CD4-positive, alpha-beta T cell treated with Interferon alpha-2 for 1 hour (primary cell): ENCODE measurements at regions not wholly inside any gene's neighbourhood (a gene's known extent, or its start where the extent isn't known, plus 50 kb on each side); places are given as distances from the start of the nearest gene placed in this dataset.
"Not testable (repeated sequence)": the region's sequence is repeated elsewhere in the genome, so short reads cannot be mapped to it uniquely, and the experiment has no call there.

Source experiments
- DNase-seq, 2 donors: peaks; one replicate each; pipeline ENCODE4 v3.0.0-alpha.2; 2020 to 2022

DNA sequence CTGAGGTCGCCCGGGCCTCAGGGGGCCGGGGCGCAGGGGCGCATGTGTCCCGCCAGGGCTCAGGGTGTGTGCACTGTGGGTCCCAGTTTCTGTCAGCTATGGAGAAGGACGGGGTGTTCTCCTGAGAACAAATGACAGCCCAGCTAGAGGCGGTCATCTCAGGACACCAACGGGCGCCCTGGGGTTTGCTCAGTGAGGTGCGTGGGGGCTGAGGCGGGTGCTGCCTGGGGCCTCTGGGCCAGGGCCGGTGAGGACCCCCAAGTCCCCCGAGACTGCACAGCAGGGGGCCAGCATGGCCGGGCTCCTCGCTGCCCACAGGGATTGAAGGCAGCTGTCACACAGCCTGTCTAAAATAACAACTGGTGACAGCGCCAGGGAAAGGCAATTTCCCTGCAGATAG is 808.8 kb upstream of the SOX11 start:
- no peak for DNase-seq

DNA sequence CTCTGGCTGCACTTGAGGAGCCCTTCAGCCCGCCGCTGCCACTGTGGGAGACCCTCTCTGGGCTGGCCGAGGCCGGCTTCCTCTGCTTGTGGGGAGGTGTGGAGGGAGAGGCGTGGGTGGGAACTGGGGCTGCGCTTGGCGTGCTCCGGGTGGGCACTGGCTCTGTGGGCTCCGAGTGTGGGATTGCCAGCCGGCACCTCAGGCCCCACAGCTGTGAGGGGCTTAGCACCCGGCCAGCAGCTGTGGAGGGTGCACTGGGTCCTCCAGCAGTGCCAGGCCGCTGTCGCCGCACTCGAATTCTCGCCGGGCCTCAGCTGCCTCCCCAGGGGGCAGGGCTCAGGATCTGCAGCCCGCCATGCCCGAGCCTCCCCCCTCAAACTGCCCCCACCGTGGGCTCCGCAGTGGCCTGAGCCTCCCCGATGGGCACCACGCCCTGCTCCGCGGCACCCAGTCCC is 808.0 kb upstream of the SOX11 start:
- DNase-seq = no peak

DNA sequence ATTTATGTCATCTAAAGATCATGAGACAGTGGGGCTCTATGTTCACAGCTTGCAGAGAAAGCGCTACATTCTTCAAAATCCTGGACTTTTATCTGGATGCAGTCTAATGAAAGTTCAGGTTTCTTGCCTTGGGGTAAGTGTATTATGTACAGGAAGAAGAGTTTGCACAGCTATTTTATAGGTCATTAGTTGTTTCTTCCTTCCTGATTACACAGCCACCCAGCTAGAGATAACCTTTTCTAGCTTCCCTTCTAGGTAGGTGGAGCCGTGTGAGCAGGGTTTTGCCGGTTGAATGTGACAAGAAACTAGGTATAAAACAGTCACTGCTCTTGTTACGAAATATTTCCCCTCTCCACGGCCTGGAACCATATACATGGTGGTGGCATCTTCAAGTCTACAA is 800.8 kb upstream of the SOX11 start:
- DNase-seq = no peak

DNA sequence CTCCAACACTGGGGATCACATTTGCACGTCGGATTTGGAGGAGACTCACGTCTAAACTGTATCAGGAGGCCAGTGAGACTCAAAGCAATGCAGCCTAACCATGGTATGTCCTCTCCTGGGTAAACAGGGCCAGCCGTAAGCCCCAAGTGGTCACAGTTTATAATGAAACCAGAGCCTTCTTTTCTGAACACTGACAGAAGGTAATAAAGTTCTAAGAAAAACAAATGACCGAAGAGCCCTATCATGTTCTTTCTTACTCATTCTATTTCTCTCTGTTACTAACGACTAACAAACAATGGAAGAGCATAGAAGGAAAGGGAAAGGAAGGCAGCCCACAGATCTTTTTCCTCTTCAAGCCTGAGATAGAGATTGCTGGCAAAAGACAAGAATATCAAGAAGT is 796.8 kb upstream of the SOX11 start:
- no peak for DNase-seq

DNA sequence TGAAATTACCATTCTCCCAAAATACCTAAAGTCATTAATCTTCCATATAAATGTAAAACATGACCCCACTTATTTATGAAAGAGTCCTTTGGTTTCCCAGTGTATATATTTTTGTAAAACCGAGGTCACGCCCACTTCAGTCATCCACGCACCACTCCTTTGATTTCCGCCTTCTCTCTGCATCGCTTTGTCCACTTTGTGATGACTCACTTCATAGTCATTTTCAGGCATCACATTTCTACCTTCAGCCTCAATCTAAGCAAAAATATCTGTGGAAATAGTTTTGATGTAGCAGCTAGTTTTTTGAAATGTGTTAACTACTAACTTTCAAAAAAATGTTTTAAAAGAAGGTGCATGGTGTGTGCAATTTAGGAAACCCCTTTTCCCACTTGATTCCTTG is 793.5 kb upstream of the SOX11 start:
- no peak for DNase-seq

DNA sequence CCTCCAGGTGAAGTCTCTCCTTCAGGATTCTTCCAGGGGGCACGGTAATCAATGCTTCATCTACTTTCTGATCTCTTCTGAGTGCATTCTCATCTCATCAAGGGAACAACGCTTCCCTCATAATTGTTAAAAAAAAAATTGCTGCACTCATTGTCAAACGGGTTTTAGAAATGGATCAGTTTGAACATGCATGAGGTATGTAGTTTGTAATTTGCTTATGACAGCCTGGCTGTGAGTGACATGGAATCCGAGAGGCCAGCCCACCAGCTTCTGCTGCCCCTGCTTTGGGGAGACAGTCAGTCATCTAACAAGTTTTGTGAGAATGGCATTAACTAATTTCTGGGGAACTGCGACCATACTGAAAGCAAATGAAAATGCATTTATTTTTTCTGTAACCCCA is 791.9 kb upstream of the SOX11 start:
- DNase-seq = no peak

DNA sequence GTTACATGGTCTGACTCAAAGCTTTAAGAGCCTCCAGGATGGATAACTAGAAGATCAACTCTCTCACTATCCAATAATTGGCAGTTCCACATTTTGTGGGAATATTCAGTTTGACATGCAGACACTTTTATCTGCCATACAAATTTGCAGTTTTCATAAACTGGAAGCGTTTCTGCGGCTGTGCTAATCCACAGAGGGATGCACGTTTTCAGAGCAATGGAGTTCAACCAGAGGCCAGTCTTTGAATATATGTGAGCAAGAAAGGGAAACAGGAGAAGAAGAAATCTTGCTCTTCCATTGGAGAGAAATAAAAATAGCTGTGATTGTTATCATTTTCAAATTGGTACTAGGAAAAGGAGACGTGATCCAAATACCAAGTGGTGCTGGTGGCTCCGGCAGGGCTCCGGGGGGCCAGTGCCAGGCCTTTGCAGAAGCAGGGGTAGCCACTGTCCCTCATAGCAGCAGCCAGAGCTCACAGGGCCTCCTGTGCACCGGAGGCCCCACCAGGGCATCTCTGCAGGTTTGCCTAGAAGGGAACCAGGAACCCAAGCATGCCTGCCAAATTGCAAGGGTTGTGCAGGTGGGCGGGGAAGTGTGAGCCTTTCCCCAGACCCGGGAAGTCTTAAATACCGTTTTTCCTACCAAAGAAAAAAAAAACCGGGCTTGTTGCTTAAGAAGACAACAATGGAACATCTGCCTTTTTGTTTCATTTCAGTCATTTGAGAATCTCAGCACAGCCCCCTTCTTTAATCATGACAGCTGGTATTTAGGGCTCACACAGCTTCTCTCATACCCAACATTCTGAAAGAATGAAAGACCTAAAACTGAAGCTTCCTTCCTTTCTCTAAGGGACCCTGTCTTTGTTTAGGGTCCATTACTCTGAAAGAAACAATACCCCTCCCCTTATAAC is 791.1 kb upstream of the SOX11 start:
- DNase-seq = no peak

DNA sequence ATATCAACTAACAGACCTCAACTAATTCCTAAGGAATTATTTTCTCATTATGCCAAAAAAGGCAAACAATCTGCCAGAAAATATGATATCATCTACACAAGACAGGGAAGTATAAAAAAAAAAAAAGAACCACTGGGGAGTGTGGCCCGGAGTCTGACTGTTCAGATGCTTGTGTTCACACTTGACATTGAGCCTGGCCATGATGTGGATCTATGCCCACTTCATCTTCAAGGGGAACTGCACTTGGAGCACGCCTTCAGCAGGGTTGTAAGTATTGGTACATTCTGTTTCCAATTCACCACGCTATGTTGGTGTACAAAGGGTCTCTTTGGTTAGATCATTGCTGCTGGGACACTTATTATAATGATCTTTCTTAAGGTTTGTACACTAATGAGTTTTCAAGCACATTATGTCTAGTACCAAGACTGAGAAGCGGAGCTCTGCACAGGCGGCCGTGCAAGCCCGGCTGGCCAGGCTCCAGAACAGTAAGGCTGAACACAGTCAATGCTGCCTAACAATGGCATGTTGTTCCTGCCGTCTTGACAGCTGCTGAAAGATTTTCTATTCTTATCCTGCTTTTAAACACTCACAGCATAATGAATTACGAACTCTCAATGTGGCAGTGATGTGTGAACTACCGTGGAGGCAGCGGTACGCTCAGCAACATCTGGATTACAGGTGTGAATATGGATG is 788.4 kb upstream of the SOX11 start:
- no peak for DNase-seq

DNA sequence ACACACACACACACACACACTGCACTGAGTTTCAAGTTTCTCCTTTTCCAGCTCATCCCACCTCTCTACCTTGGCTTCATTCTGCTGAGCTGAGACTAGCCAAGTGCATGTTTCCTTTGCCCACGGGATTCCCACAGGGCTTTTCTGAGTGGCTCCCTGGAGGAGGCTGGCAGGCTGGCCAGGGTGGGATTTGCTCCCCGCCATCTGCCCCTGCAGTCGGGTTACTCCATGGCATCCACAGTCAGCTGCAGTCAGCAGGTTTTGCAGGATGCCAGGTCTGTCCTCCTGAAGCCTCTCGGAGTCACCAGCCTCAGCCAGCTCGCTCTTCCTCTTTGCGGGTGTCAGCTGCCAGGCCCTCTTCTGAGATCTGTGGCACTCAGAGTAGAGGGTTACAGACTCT is 783.7 kb upstream of the SOX11 start:
- no peak for DNase-seq

DNA sequence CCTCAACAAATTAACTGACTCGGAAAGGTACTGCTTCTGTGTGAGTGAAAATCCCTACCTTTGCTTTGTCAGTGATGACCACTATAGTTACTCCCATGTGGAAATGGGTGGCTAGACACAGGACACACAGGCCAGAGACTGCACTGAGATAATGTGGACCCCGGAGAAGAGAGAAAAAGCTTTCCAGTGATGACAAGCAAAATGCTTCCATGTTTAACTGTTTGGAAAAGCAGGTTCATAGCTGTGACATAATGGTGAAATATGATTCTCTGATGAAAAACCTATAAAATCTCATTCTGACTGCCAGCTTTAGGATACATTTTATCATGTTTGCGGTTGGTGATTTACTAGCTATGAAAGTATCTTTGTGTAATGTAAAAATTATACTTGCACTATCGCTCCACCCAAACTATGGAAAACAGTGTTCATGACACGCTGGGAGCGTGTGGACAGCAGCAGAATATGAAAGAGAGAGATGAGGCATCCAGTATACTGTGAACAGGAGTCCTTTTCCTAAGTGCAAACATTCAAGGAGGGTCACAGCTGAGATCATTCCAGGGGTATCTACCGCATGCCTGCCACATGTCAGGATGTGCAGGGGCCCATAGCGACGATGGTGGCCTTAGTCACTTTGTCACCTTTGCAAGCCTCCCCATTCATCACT is 782.7 kb upstream of the SOX11 start:
- DNase-seq = no peak

DNA sequence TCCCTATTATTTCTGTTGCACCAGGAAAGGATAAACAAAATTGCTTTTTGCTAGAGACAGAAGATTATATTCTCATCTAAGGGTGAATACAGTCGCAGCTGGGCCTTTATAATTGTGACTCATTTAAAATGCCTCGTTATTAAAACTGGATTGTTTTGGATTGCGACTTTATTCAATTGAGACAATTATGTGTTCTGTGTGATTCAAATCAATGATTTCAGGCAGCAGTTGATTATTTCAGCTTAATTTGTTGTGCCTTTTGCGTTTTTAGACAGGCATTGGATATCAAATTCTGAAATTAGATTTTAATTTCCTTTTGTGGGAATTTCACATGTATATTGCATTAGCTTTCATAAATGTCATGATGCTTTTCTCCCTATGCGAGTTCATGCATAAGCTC is 778.1 kb upstream of the SOX11 start:
- DNase-seq = no peak

DNA sequence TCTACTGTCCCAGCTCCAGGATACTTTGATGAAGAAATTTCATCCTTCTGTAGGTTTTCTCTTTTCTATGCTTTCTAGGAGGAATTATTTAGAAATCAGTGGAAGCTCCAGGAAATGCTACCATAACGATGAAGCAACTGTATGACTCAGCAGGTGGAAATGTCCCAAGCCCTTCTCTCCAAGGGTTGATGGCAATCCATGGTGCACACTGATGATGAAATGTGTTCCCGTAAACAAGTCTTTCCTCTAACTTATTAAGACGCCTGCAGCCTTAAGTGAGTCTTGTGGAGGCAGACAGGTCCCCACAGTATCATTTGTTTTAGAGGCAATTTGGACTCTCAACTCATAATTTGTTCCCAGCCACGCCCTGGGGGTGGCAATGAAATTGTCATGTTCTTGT is 777.6 kb upstream of the SOX11 start:
- no peak for DNase-seq

DNA sequence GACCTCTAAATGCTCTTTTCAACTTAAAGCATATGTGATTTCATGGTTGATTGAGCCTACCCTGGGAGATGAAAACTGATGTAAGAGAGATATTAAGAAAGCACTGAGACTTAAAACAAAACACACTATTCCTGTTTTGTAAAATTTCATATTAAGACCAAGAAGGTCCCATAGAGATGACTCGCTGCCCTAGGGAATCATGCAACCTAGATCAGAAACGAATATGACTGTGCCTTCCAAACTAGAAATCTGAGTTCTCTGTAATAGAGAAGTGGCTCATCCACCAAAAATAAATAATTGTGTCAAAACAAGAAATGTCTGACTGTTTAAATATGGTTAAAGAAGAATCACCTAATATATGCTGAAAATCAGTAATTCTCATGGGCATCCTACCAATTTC is 776.8 kb upstream of the SOX11 start:
- no peak for DNase-seq

DNA sequence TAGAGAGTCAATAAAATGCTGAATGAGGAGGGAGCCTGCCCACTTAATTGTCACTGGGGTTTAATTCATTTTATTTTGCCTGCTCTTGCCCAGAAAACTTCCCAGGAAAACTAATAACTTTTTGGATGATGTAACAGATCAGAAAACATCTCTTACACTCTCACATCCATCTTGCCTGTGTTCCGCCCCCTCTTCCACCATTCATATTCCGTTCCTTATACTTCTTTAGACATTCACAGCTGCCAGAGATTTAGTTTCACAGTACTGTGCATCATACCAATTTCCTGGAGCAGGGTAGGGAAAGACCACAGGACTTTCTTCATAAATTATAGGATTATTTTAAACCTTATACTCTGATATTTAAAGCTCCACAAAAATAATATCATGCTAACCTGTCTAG is 776.1 kb upstream of the SOX11 start:
- no peak for DNase-seq

DNA sequence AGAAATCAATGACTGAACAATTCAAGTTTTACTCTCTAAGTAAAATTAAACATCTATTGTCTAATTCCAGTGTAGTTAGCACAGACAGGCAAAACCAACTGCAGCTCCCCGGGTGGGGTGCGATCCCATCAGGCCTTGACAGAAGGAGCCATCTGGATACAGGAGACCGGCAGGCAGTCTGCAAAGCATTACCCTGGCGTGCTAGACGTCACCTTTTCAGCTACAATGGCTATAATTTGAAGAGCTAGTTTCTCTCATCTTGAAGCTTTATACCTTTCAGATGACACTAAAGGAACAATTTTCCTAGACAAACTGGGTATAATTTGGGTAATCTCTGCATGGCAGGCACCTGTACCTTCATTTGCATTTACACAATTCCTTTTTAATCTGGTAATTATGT is 761.5 kb upstream of the SOX11 start:
- DNase-seq = no peak

DNA sequence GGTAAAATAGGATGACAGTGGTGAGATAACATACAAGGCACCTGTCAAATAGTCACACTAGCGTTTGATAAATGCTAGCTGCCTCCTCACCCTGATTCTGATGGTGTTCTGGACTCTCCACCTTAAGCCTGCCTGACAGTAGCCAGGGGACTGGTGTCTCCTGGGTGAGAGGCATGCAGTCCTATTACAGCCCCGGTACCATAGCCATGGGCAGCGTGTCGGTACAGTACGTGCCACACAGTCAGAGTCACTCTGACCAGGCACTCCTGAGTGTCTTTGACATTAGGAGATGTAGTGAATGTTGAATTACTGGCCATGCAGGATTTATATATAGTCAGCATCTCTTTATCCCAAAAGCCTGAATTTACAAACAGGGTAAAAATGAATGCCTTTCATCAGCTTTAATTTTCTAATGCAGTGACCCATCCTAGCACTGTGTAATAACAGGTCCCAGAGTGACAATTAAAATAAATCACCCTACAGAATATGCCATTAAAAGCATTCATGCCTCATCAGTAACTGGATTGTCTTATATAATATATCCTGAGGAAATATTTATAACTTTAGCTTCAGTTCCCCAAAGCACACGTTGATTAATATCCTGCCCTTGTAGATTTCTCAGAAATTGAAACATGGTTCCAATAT is 760.3 kb upstream of the SOX11 start:
- no peak for DNase-seq

DNA sequence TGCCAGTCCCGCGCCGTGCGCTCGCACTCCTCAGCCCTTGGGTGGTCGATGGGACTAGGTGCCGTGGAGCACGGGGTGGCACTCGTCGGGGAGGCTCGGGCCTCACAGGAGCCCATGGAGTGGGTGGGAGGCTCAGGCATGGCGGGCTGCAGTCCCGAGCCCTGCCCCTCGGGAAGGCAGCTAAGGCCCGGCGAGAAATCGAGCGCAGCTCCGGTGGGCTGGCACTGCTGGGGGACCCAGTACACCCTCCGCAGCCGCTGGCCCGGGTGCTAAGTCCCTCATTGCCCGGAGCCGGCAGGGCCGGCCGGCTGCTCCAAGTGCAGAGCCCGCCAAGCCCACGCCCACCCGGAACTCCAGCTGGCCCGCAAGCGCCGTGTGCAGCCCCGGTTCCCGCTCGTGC is 756.9 kb upstream of the SOX11 start:
- not testable (repeated sequence) for DNase-seq

DNA sequence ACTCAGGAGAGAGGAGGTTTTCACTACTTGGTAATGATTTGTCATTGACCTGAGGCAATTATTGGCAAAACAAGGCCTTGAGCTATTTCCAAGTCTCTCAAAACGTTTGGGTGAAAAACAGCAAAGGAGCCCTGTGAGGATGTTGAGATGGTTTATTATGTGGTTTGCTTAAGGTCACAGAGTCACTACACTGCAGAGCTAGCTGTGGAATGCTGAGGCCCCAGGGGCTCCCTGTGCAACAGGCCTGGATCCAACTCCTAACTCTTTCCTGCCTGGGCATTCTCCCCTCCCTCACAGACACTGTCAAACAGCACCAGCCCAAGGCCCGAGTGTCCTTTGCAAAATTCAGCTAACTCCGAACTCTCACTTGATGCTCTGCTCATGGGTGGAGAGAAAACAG is 754.6 kb upstream of the SOX11 start:
- no peak for DNase-seq

DNA sequence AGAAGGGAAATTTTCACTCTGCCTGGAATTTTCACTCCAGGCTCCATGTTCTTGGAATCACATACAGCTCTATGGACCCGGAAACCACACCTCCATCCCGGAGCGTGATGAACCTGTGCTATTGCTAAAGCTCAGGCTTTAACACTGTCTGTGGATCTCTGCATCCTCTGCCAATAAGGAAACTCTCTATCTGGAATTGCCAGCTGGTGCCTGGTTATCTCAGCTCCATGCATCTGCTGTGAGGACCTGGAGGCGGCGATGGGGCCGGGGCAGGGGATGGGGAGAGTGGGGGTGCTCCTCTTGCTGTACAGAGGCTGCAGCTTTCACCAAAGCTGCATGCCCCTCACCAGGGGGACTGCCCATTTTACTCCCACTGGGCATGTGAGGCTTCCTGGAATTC is 754.0 kb upstream of the SOX11 start:
- no peak for DNase-seq

DNA sequence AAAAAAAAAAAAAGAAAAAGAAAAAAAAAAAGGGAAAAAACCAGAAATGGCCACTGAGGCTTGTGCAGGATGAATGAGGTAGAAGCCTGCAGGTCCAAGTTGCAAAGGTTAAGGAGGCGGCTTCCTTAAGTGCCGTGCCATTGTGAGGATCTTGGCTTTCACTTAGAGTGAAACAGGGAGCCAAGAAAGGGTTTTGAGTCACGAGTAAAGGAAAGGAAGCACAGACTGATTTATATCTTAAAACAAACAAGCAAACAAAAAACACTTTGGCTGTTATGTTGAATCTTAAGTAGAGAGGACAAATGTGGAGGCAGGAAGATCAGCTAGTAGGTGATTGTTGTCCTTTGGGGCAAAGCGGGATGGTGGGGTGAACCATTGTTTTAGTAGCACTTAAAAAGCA is 749.7 kb upstream of the SOX11 start:
- DNase-seq = no peak

DNA sequence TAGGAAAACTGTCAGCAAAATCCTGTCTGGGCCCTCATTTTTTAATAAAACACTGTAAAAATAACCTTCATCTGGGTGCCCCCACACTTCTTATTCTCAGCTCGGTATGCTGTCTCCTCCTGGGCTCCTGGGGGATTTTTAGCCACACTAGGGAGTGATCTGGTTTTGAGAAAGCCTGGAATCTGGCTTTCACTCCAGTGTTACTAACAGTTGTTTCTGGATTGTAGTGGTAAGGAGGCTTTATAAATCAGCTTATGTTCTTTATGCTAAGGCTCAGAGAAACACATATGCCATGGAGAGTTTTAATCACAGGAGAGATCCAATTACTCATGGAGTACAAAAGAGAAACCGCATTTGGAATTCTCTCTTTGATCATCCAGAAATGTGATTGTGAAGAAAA is 744.3 kb upstream of the SOX11 start:
- DNase-seq = no peak

DNA sequence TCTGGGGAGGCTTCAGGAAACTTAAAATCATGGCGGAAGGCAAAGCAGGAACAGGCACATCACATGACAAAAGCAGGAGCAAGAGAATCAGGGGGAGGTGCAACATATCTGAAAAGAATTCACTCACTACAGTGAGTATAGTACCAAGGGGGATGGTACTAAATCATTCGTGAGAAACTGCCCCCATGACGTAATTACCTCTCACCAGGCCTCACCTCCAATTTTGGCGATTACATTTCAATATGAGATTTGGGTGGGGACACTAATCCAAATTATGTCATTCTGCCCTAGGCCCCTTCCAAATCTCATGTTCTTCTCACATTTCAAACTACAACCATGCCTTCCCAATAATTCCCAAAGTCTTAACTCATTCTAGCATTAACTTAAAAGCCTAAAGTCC is 740.8 kb upstream of the SOX11 start:
- no peak for DNase-seq

DNA sequence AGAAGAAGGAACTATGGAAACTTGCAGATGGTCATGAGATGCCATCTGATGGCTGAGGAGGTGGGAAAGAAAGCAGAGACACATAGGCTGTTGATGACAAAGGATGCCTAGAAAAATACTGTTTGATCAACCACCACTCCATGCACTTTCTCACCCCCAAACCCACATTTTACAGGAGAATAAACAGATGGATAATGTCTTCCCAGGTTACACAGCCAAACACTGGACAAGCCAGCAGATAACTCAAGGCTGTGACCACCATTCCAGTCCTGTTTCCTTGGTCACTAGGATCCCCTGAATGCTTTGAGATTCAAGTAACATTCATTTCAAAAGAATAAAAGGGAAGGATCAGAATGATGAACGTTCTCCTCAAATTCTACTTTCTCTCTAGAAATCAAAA is 733.0 kb upstream of the SOX11 start:
- DNase-seq = no peak
